ENCODE measurements at regions not wholly inside any gene's neighbourhood (a gene's known extent, or its start where the extent isn't known, plus 50 kb on each side); places are given as distances from the start of the nearest gene placed in this dataset.
"Not testable (repeated sequence)": the region's sequence is repeated elsewhere in the genome, so short reads cannot be mapped to it uniquely, and the experiment has no call there.

DNA sequence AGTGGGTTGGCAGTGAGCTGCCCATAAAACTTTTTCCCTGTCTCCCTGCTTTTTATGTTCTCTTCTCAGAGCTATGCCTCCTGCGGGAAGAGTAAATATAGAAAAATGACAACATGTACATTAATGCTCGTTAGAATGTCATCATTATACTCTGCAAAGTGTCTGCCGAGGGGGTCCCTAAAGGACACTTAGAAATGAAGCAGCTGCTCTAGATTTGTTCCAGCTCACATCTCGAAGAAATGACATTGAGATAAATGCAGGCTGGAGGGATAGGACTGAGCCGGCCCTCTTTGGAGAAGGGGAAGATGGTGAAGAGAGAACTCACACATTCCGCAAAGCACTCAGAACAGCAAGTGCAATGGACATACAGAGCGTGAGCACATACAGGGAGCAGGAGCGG, 240.0 kb downstream of the NXPE2 start:
- FAIRE-seq (no peak), DNase-seq (ENCODE audit: extremely low spot score, insufficient read length, low read depth) (no peak)

DNA sequence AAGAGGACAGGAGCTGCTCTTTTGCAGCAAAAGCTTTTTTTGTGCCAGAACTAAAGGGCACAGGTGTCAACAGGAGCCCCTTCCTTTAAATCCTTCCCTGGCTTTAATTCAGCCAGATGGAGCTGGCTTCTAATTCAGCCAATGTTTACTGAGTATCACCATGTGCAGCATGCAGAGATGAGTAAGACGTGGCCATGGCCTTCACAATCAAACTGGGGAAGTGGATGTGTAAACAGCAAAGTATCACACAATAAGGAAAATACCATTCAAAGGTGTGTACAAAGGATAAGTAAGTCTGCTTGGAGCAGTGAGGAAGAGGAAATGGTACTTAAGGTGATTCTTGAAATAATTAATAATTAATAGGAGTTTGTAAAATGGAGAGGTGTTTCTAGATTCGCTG, 243.4 kb downstream of the NXPE2 start:
- FAIRE-seq, result no peak
- no peak for DNase-seq (ENCODE audit: extremely low spot score, insufficient read length, low read depth)

DNA sequence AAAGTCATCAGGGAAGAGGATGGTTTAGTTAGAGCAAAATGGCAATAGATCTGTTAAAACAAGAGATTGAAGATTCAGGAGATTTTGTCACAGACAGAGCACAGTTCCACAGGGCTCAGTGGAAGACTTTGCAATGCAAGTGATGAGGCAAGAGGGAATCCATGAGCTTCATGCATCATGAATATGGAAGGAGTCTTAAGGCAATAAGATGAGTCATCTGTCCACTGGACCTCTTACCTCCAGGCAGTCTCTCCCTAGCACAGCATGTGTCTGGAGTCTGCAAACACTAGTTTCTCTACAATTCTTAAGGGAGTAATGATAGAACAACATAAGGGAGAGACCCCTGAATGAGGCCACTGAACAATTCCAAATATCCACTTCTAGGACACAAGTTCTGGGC, 245.7 kb downstream of the NXPE2 start:
- no peak for FAIRE-seq
- no peak for DNase-seq (ENCODE audit: extremely low spot score, insufficient read length, low read depth)

DNA sequence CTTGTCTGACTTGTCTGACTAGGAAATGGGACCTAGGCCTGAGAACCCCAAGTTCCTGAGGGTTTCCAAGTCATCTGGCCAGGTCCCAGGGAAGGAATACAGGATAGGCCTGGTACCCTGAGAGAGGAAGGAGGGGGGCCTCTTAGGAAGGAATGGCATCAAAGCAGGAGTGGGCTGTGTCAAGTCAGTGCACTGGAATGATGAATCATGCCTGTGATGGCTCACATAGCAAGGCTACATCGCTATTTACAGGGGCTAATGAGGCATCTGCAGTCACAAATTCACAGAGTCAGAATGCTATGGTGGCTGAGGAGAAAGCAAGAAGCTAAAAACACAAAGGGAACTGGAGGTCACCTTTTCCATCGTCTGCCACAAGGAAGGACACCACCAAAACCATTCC, 247.3 kb downstream of the NXPE2 start:
- DNase-seq (ENCODE audit: extremely low spot score, insufficient read length, low read depth), result no peak

DNA sequence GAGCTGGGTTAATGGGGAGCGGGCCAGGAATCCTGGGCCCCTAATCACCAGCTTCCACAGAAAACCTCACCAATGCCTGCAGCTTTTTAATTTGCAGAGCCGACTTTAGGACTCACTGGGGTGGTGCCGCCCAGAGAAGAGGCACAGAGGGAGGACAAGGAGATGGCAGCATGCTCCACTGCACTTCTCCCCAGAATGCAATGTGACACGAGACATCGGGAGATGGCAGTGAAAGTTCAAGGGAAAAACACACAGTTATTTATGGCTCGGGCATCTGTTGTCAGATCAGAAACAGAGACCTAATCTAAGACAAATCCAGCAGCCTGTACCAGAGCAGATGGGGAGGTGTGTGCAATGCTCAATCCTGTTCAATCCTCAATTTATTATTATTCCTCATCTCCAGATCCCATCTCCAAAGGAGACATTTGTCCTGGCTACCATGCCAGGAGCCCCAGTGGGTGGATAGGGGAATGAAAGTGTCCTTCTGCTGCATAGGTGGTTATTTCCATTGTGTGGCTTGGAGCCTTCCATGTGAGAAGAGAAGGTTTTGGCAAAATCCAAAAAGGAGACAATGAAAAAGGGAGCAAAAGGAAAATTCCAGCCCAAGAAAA, 250.0 kb downstream of the NXPE2 start:
- no peak for FAIRE-seq
- DNase-seq (ENCODE audit: extremely low spot score, insufficient read length, low read depth), result no peak

More for the DNA sequence above, 247.3 kb downstream of the NXPE2 start:
- FAIRE-seq, result no peak

DNA sequence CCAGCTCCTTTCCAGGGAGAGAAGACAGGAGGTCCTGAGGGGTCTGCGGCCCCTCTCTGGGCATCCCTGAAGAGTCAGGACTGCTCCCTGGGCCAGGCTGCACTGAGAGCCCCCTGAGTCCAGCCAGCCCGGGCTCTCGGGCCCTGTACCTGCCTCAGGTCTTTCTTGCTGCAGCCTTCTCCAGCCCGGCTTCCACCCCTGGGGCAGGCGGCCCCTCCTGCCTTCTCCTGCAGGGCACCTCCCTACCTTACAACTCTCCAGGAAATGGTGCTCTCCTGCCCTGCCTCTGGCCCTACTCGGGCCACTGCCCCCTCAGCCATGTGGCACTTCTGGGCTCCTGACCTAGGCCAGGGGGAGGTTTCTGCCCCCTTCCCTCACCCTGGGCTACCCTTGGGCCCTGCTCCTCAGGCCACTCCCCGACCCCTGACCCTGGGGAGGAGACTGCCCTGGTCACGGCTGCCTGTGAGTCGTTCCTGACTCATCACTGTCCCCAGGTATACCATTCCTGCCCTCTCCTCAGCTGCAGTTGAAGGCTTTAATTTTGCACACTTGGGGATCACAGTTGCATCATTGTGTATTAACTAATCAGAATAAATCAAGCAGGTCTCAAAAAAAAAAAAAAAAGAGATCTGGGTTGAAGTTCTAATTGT, 251.1 kb downstream of the NXPE2 start:
- DNase-seq (ENCODE audit: extremely low spot score, insufficient read length, low read depth) (no peak), FAIRE-seq (no peak)

DNA sequence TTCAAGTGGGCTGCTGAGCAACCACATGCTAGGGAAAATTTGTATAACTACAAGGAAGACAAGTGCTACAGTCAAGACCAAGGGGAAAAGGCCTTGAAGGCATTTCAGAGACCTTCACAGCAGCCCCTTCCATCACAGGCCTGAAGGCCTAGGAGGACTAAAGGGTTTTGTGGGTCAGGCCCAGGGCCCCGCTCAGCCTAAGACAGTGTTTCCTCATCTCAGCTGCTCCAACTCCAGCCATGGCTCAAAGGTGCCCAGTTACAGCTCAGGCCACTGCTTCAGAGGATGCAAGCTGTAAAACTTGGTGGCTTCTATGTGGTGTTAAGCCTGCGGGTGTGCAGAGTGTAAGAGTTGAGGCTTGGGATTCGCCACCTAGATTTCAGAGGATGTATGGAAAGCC, 260.5 kb downstream of the NXPE2 start:
- no peak for FAIRE-seq
- no peak for DNase-seq (ENCODE audit: extremely low spot score, insufficient read length, low read depth)

DNA sequence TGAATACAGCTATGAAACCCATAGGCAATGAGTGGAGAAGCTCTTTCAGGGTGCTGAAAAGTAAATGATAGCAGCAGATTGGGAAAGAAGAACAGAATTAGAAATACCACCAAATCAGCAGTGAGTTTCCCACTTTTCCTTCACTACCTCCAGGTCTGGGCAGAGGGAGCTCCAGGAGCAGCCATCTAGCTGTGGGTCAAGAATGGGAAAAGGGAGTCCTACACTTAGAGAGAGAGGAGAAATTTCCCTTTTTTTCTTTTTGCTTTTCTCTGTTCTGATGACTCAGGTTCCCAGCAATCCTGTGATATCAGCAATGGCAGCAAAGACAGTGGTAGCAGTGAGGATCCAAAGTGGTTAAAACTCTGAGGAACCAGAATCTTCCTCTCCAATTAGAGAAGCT, 263.9 kb downstream of the NXPE2 start:
- no peak for FAIRE-seq
- no peak for DNase-seq (ENCODE audit: extremely low spot score, insufficient read length, low read depth)

DNA sequence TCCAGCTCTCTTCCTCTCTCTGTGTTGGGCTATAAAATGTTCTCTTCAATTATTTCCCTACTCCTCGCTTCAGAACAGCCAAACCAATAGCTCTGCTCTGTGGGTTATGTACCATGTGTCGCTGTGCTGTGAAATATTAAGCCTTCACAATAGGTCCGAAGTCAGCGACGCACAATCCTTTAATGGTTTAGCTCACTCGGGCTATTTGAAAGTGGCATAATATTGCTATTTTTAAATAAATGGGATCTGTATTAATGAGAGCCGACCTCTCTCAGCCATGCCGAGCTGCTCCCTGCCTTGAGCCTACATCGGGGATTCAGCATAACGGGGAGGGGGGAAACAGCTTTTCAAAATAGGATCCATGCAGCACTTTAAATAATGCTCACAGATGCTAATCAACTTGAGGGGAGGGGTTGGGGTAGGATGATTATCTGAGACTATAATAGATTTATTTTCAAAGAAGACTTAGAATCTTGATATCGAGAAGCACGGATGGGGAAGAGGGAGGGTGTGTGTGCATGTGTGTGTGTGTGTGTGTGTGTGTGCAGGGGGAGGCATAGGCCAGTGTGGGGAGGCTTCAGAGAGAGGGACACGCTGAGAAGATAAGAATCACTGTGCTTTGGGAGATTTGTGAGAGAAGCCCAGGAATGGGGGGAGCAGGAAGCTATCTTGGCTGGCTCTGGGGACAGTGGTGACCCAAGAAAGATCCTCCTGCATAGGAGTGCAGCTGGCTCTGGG, 271.5 kb downstream of the NXPE2 start:
- DNase-seq (ENCODE audit: extremely low spot score, insufficient read length, low read depth), result no peak
- no peak for FAIRE-seq

DNA sequence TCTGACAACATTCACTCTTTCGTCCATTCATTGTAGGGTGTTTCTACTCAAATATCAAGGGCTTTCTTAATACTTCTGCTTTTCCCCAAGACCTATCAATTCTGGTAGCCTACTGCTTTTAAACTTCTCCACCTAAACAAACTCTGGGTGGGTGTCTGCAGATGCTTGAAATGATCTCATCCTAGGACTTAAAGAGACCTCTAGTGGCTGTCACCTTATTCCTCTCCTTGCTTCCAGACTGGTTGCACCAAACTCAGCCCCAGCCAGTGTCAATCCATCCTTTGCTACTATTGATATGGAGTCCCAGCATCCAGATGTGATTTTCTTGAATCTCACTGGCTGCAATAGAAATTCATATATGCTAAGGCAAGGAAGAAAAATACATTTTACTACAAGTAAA, 274.7 kb downstream of the NXPE2 start:
- no peak for DNase-seq (ENCODE audit: extremely low spot score, insufficient read length, low read depth)

DNA sequence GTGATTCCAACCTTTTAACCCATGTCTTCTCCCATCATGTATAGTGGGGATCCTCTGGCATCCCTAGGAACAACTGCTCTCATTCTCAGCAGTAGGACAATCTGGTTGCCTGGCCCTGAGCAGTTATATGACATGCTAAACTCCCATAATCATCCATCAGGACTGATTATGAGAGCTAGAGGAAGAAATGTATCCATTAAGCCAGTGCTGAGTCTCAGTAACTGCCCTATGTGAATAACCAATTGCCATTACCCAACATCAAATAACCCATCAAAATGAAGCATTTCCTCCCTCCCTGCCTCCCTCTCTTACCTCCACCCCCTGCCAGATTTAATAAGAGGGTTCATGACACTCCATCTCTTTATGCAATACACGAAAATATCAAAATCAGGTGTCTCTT, 277.6 kb downstream of the NXPE2 start:
- FAIRE-seq (no peak), DNase-seq (ENCODE audit: extremely low spot score, insufficient read length, low read depth) (no peak)

More for the DNA sequence above, 274.7 kb downstream of the NXPE2 start:
- no peak for FAIRE-seq

DNA sequence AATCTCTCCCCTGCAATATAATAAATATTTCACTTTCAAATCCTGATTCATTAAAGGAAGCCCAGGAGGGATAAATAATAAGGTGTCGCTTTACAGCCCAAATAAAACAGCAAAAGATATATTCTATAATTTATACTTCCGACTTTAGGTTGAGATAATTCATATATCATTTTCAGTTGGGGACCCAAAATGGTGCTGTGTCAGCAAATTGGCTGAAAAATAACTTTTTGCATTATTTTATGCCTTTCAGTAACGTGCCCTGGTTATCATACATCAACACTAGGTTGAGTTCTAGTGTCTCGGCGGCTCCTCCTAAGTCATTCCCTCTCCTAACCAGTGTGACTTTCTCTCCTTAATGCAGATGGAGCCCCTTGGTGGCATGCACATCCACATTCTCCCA, 278.2 kb downstream of the NXPE2 start:
- FAIRE-seq (no peak), DNase-seq (ENCODE audit: extremely low spot score, insufficient read length, low read depth) (no peak)

DNA sequence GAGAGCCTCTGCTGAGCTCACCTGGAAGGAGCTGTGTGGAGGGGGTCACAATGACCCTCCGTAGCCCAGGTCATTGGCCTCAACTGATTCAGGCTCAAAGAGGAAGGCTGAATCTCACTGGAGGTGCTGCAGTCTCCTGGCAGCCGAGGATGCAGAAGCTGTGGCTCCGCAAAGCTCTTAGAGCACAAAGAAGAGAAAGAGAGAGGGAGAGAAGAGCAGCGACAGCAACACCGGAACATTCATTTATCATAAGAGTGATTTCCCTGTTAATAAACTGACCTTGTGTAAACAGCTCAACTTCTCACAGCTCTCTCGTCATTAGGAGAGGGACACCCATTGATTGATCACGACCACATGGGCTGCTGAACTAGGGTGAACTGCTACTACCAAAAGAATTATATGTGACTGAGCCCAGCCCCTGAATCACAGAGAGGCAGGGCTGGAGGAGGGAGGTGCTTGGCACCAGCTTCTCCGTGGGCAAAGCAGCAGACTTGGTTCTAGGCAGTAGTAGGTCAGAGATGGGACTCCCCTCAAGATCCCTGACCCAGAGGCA, 281.7 kb downstream of the NXPE2 start:
- no peak for DNase-seq (ENCODE audit: extremely low spot score, insufficient read length, low read depth)
- FAIRE-seq, result no peak

DNA sequence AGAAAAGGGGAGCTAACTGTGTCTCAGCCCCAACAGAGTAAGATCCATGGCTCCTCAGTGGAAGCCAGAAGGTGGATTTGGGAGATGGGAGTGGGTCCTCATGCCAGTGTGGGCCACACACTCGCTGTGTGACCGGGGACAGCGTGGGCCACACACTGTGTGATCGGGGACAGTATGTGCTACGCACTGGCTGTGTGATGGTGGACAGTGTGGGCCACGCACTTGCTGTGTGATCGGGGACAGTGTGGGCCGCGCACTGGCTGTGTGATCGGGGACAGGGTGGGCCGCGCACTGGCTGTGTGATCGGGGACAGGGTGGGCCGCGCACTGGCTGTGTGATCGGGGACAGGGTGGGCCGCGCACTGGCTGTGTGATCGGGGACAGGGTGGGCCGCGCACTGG, 282.5 kb downstream of the NXPE2 start:
- not testable (repeated sequence) for FAIRE-seq

DNA sequence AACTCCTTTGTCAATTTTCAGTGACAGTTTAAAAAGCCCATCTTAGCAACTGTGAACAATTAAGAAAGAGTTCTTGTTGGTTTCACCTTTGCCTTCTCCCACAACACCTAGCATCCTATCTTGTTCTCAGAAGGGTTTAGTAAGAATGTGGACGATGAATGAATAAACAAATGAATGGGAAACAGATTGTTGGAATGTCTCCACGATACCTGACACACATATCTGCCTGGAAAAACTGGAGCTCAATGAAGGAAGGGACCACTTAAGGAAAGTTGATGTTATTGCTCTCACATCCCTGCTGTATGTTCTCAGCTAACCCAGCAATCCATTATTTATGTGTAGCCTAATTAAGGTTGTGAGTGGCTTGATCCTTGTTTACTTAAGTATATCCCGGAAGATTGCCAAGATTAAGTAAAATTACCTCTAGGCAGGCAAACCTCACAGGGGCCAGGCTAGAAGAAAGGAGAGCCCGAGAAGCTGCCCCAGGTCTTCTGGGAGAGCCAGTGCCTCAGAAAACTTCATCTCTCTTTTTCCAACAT, 286.4 kb downstream of the NXPE2 start:
- DNase-seq (ENCODE audit: extremely low spot score, insufficient read length, low read depth) (no peak), FAIRE-seq (no peak)

More for the DNA sequence above, 282.5 kb downstream of the NXPE2 start:
- not testable (repeated sequence) for DNase-seq (ENCODE audit: extremely low spot score, insufficient read length, low read depth)

DNA sequence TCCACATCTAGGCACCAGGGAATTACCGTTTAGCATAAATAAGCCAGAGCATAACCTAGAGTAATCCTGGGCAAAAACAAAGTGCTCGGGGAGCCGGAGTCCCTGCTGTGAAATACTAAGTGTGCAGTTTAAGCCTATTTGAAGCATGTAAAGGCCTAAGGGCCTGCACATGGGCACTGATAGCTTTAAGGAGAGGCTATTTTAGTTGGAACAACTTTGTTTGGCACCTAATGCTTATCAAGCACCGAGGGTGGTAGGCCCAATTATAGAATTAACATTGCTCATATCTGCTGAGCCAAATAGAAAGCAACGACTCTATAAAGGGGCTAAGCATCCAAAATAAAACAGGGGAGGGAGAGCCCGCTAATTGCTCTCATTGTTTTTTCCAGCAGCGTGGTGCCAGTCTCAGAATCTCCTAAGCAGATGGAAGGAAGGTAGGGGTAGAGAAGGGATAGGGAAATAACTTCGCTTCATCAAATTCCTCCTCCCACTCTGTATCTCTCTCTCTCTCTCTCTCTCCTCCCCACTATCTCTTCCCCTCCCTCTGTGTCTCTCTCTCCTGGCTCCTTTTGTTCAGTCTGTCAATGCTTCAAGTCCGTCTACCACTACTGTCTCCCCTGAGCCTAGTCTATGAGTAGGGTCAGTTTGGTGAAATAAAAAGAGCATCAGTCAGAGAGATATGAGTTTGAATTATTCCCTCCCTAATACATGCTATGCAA, 292.8 kb downstream of the NXPE2 start:
- FAIRE-seq (no peak), DNase-seq (ENCODE audit: extremely low spot score, insufficient read length, low read depth) (no peak)

DNA sequence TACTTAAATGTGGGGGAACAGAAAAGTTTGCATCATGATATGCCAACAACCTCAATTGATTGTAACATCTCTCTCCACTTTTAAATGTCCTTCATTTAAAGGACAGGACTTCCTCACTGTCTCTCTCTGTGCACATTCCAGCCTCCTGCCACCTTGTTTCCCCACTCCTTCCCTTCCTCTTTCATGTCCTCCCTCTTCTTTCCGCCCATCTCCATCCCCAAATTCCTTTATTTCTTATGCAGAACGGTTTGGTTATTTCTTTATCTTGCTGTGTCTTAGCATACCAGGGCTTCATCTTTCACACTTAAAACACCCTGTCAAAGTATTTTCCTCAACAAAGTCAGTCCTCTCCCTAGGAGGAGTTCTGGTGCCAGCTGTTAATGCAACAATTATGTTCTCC, 293.8 kb downstream of the NXPE2 start:
- DNase-seq (ENCODE audit: extremely low spot score, insufficient read length, low read depth) (no peak), FAIRE-seq (no peak)

DNA sequence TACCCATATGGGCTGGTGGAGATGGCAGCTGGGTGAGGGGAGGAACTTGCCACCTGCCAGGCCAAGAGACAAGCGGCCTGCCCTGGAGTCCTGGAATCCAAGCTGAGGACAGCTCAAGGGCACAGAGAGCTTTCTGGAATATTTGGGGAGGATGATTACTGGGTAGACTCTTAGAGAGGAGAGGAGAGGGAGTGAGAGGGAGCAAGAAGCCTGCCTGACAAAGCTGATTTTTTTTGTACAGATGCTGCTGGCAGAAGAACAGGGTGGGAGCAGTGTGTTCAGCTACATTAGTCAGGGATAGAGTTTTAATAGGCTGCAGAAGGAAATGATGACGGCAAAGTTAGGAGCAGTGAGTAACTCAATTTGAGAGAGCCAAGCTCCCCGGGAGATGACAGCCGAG, 299.3 kb downstream of the NXPE2 start:
- no peak for FAIRE-seq
- DNase-seq (ENCODE audit: extremely low spot score, insufficient read length, low read depth), result no peak

DNA sequence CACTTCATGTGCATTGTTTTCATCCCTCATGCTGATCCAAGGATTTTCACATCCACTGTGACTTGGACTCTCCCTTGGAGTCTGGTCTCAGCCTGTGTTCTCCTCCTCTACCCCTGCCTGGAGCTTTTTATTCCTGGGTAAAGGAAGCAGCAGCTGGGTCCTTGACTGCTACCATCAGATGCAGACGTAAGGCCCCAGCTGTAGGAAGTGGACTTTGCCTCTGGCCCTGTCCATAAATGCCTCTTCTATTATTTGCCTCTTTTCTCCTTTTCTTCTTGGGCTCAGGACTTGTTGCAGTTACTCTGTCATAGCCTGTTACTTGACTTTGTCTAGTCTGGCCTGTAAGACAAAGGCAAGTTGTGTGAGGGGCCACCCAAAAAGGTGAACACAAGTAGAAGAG, 303.8 kb downstream of the NXPE2 start:
- FAIRE-seq, result no peak

DNA sequence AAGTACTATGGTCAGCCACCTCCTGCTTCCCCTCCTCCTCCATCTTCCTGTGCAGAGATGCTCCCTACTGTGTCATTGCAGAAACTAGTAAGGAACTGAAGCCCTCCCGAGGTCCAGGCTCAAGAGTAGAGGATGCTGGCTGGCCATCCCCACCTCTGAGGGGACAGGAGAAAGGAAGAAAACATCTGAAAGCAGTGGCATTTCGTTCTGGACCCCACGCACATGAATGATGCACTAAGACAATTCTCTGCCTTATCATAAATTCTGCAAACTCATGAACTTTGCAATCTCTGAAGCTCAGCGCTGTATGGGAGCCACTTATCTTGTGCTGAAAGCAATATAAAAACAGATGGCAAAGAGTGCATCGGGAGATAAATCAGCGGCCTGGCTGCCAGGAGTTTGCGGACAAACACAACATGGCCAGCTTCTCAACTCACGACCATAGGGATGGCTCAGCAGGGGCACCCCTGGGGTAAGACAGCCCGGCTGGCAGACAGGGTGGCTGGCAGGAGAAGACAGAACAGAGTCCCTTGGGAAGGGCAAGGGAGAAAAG, 306.4 kb downstream of the NXPE2 start:
- FAIRE-seq (no peak), DNase-seq (ENCODE audit: extremely low spot score, insufficient read length, low read depth) (no peak)

More for the DNA sequence above, 303.8 kb downstream of the NXPE2 start:
- no peak for DNase-seq (ENCODE audit: extremely low spot score, insufficient read length, low read depth)
